Glutamatergic neuron (in vitro differentiated cells): ENCODE measurements at regions not wholly inside any gene's neighbourhood (a gene's known extent, or its start where the extent isn't known, plus 50 kb on each side); places are given as distances from the start of the nearest gene placed in this dataset.

ENCODE experiments used
- DNase-seq: peaks from one replicate; pipeline ENCODE4 v3.0.0; 2022
- H3K27ac Mint-ChIP-seq: one replicate; pipeline ENCODE4 v1.8.0; 2020; ENCODE audit warnings: mild to moderate bottlenecking, mixed read lengths, inconsistent platforms; ENCODE audit not compliant: unreplicated experiment
- H3K27me3 Mint-ChIP-seq: one replicate; pipeline ENCODE4 v1.8.0; 2020; ENCODE audit warnings: mild to moderate bottlenecking, moderate library complexity, mixed read lengths, inconsistent platforms; ENCODE audit not compliant: unreplicated experiment
- H3K36me3 Mint-ChIP-seq: one replicate; pipeline ENCODE4 v1.8.0; 2020; ENCODE audit warnings: mild to moderate bottlenecking, mixed read lengths, inconsistent platforms; ENCODE audit not compliant: unreplicated experiment
- H3K4me1 Mint-ChIP-seq: one replicate; pipeline ENCODE4 v1.8.0; 2020; ENCODE audit warnings: mild to moderate bottlenecking, low read depth, mixed read lengths, inconsistent platforms; ENCODE audit not compliant: unreplicated experiment
- H3K4me3 Mint-ChIP-seq: one replicate; pipeline ENCODE4 v1.8.0; 2020; ENCODE audit warnings: mild to moderate bottlenecking, mixed read lengths, inconsistent platforms; ENCODE audit not compliant: unreplicated experiment
- H3K9me3 Mint-ChIP-seq: one replicate; pipeline ENCODE4 v1.8.0; 2020; ENCODE audit warnings: mild to moderate bottlenecking, moderate library complexity, mixed read lengths, inconsistent platforms; ENCODE audit not compliant: unreplicated experiment
- TF ChIP-seq, protein P1 (sequence below): fragments of 200-600 bp; sonication (generic); IDR thresholded peaks from one replicate; pipeline ENCODE4 v1.5.0; 2021; ENCODE audit not compliant: partially characterized antibody, unreplicated experiment

- Mint-ChIP-seq H3K4me1 (no peaks in the 10 kb centered on the region), H3K36me3 (no peaks in the 10 kb centered on the region), H3K4me3 (no peak overlapping the region), H3K27ac (no peak overlapping the region), H3K27me3 (peaks cover 2% of the 10 kb centered on the region), H3K9me3 (peaks cover 3% of the 10 kb centered on the region)
- no peak for DNase-seq
- TF ChIP-seq, protein P1, sequence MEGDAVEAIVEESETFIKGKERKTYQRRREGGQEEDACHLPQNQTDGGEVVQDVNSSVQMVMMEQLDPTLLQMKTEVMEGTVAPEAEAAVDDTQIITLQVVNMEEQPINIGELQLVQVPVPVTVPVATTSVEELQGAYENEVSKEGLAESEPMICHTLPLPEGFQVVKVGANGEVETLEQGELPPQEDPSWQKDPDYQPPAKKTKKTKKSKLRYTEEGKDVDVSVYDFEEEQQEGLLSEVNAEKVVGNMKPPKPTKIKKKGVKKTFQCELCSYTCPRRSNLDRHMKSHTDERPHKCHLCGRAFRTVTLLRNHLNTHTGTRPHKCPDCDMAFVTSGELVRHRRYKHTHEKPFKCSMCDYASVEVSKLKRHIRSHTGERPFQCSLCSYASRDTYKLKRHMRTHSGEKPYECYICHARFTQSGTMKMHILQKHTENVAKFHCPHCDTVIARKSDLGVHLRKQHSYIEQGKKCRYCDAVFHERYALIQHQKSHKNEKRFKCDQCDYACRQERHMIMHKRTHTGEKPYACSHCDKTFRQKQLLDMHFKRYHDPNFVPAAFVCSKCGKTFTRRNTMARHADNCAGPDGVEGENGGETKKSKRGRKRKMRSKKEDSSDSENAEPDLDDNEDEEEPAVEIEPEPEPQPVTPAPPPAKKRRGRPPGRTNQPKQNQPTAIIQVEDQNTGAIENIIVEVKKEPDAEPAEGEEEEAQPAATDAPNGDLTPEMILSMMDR = no peak
Observed at GRCh38 chr7:113639221-113639620, 279.6 kb downstream of the PPP1R3A start.

DNA sequence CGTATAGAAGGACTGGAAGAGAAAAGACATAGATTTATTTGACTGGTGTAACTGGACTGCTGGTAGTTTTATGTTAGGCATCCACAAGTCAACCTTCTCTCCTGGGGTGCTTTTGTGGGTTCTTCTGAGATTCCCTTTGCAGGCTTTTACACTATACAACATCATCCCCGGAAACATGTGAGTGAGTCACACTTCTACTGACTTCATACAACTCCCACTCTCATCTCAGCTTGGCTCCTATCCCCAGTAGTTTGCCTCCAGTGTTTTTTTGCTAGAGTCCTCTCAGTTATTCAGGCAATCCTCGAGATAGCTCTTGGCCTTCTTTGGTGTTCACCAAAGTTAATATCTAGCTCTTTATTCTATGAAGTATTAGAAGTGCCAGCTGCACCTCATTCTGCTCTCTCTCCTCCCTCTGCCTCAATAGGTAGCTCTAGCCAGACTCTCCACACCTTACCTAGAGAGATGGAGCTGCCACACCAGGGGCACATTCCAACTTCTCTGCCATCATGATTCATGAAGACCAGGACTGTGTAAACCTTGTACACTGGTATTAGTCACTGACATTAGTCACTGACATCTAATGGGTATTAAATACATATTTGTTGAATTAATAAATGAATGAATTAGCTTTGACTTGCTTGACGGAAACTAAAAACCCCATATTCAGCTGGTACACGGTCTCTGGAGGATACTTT, 281.9 kb downstream of the PPP1R3A start:
- no peak overlapping the region for H3K4me3 Mint-ChIP-seq
- no peak for DNase-seq
- no peak overlapping the region for H3K27ac Mint-ChIP-seq
- TF ChIP-seq, protein P1 = no peak
- peaks cover 2% of the 10 kb centered on the region for H3K27me3 Mint-ChIP-seq
- no peaks in the 10 kb centered on the region for H3K36me3 Mint-ChIP-seq
- peaks cover 2% of the 10 kb centered on the region for H3K9me3 Mint-ChIP-seq
- no peaks in the 10 kb centered on the region for H3K4me1 Mint-ChIP-seq

DNA sequence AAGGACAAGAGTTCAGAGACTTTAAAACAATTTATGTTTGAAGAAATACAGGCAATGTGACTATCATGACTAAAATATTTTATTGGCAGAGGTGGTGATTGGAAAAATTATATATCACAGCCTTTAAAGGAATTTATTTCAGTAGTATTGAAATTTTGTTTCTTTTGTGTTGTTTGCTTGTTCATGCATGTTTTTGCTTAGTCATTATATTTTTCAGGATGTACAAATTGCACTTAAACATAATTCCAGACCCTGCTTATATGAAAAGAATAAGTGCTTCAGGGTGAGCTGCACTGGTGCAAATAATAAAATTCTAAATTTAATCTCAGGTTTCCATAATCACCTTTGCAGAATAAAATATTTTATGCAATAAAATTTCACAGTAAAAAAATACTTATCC, 283.3 kb downstream of the PPP1R3A start:
- Mint-ChIP-seq H3K27me3 (no peaks in the 10 kb centered on the region), H3K36me3 (no peaks in the 10 kb centered on the region), H3K27ac (no peak overlapping the region), H3K9me3 (peaks cover 2% of the 10 kb centered on the region), H3K4me1 (no peaks in the 10 kb centered on the region), H3K4me3 (no peak overlapping the region)
- no peak for DNase-seq
- TF ChIP-seq, protein P1 = no peak

DNA sequence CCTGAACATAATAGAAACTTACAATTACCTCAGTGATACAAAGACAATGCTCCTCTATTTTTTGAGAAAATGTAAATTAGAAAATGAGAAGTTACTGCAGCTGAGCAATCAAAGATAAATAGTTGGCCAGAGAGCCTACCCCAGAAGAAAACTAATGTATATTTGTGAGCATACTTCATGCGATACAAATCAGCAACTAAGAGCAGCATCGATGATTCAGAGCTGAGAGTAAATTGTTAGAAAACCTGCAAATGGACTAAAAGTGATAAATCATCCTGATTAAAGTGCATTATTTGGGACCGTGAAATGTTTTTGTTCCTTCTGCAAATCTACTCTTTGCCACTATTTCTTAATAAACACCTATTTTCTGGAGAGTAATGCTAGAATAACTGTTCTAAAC, 285.7 kb downstream of the PPP1R3A start:
- Mint-ChIP-seq H3K36me3 (no peaks in the 10 kb centered on the region), H3K4me3 (no peak overlapping the region), H3K9me3 (peaks cover 3% of the 10 kb centered on the region)

More for the DNA sequence above, 285.7 kb downstream of the PPP1R3A start:
- H3K27me3 Mint-ChIP-seq = no peaks in the 10 kb centered on the region
- H3K27ac Mint-ChIP-seq = no peak overlapping the region
- DNase-seq = no peak
- H3K4me1 Mint-ChIP-seq = no peaks in the 10 kb centered on the region
- TF ChIP-seq, protein P1 = no peak
